ENCODE measurements at regions not wholly inside any gene's neighbourhood (a gene's known extent, or its start where the extent isn't known, plus 50 kb on each side); places are given as distances from the start of the nearest gene placed in this dataset.

DNA sequence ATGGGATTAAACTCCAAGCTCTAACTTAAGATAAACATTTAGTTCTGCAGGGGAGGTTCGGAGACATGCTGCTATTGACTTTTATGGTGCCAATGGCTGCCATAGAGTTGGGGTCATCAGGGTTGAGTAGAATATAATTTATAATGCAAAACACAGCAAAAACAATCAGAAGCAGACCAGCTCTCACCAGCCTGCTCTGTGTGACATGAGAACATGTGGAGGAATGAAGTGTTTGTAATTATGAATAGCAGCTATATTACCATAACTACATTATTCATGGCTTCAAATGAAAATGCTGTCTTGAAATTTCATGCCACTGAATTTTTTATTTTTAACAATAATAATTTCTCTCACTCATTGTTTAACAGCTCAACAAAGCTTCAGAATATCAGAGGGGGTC lies 645.6 kb upstream of the CDH8 start:
- peaks cover 7% of the 10 kb centered on the region for H3K9me3 ChIP-seq (ENCODE audit: control insufficient read depth, low read depth, low read length)
- H3K27me3 ChIP-seq (ENCODE audit: control insufficient read depth, insufficient read depth, low read length) = no peaks in the 10 kb centered on the region
- no peak overlapping the region for H3K27ac ChIP-seq (ENCODE audit: low read length)
- WGBS (ENCODE audit: insufficient coverage, low lambda C conversion rate) = no CpG with 5 or more reads among the region's 1 CpG
- H3K4me3 ChIP-seq (ENCODE audit: low read length) = no peak overlapping the region
- no peaks in the 10 kb centered on the region for H3K4me1 ChIP-seq (ENCODE audit: control insufficient read depth, insufficient read depth, low read length)
- no peak for DNase-seq
- no peaks in the 10 kb centered on the region for H3K36me3 ChIP-seq (ENCODE audit: control insufficient read depth, insufficient read depth, low read length)

DNA sequence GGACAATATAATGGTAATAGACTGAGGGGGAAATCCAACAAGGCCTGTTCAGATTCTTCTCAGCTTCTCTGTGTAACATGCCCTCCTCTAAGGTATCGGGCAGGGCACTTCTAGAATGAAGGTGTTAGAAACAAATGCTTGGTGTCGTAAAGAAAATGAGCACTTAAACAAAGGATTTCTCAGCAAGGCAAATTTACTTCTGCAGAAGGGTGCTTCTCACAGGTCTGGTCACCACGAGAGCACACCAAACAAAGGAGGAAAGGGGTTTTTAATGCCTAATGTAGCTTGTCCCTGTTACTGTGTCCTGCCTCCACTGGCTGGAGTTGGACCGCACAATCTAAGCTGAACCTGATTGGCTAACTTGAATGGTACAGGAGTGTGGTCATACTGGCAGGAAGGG lies 642.6 kb upstream of the CDH8 start:
- Histone ChIP-seq H3K27me3 (ENCODE audit: control insufficient read depth, insufficient read depth, low read length) (no peaks in the 10 kb centered on the region), H3K4me3 (ENCODE audit: low read length) (no peak overlapping the region), H3K9me3 (ENCODE audit: control insufficient read depth, low read depth, low read length) (peaks cover 2% of the 10 kb centered on the region), H3K27ac (ENCODE audit: low read length) (no peak overlapping the region), H3K4me1 (ENCODE audit: control insufficient read depth, insufficient read depth, low read length) (no peaks in the 10 kb centered on the region), H3K36me3 (ENCODE audit: control insufficient read depth, insufficient read depth, low read length) (no peaks in the 10 kb centered on the region)
- DNase-seq = no peak
- WGBS (ENCODE audit: insufficient coverage, low lambda C conversion rate) = no CpG with 5 or more reads among the region's 4 CpGs

DNA sequence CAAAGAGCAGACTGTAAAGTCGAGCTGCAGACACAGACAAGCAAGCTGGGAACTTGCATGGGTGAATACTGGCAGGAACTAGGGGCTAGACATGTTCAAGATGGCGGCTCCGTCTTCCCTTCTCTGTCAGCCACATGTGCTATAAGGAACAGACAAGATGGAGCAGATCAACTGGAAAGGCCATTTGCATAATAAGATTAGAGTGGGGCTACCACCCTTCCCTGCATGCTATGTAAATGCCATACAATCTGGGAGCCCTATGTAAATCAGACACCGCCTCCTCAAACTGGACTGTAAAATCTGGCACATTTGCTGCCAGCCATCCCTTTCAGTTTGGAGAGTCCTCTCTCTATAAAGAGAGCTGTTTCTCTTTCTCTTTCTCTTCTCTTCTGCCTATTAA lies 640.1 kb upstream of the CDH8 start:
- Histone ChIP-seq H3K27me3 (ENCODE audit: control insufficient read depth, insufficient read depth, low read length) (no peaks in the 10 kb centered on the region), H3K4me1 (ENCODE audit: control insufficient read depth, insufficient read depth, low read length) (no peaks in the 10 kb centered on the region), H3K36me3 (ENCODE audit: control insufficient read depth, insufficient read depth, low read length) (no peaks in the 10 kb centered on the region), H3K9me3 (ENCODE audit: control insufficient read depth, low read depth, low read length) (no peaks in the 10 kb centered on the region), H3K27ac (ENCODE audit: low read length) (no peak overlapping the region), H3K4me3 (ENCODE audit: low read length) (no peak overlapping the region)
- WGBS (ENCODE audit: insufficient coverage, low lambda C conversion rate) = no CpG with 5 or more reads among the region's 4 CpGs
- DNase-seq = no peak

GRCh38 chr16:62665269-62665668 lies 629.0 kb upstream of the CDH8 start:
- Histone ChIP-seq H3K27me3 (ENCODE audit: control insufficient read depth, insufficient read depth, low read length) (no peaks in the 10 kb centered on the region), H3K9me3 (ENCODE audit: control insufficient read depth, low read depth, low read length) (no peaks in the 10 kb centered on the region), H3K36me3 (ENCODE audit: control insufficient read depth, insufficient read depth, low read length) (no peaks in the 10 kb centered on the region), H3K27ac (ENCODE audit: low read length) (no peak overlapping the region), H3K4me3 (ENCODE audit: low read length) (no peak overlapping the region), H3K4me1 (ENCODE audit: control insufficient read depth, insufficient read depth, low read length) (no peaks in the 10 kb centered on the region)
- no peak for DNase-seq
- WGBS (ENCODE audit: insufficient coverage, low lambda C conversion rate) = no CpG with 5 or more reads among the region's 1 CpG

DNA sequence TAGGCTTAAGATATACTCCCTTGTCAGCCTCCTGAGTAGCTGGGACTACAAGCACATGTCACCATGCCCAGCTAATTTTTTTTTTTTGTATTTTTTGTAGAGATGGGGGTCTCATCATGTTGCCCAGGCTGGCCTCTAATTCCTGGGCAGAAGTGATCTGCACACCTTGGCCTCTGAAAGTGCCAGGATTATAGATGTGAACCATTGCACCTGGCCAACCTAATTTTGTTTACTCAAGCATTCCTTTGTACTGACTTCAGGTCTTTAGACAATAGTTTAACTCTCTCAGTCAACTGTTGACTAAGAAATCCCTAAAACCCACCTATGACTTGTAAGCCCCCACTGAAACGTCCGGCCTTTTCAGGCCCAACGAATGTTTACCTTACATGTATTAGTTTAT lies 628.3 kb upstream of the CDH8 start:
- Histone ChIP-seq H3K4me1 (ENCODE audit: control insufficient read depth, insufficient read depth, low read length) (no peaks in the 10 kb centered on the region), H3K4me3 (ENCODE audit: low read length) (no peak overlapping the region), H3K27me3 (ENCODE audit: control insufficient read depth, insufficient read depth, low read length) (no peaks in the 10 kb centered on the region), H3K36me3 (ENCODE audit: control insufficient read depth, insufficient read depth, low read length) (no peaks in the 10 kb centered on the region), H3K9me3 (ENCODE audit: control insufficient read depth, low read depth, low read length) (no peaks in the 10 kb centered on the region), H3K27ac (ENCODE audit: low read length) (no peak overlapping the region)
- no peak for DNase-seq
- WGBS (ENCODE audit: insufficient coverage, low lambda C conversion rate) = 50% methylated on average over 1 of the region's 3 CpGs

GRCh38 chr16:62661435-62661834 lies 625.2 kb upstream of the CDH8 start:
- Histone ChIP-seq H3K4me3 (ENCODE audit: low read length) (no peak overlapping the region), H3K27ac (ENCODE audit: low read length) (no peak overlapping the region), H3K4me1 (ENCODE audit: control insufficient read depth, insufficient read depth, low read length) (no peaks in the 10 kb centered on the region), H3K27me3 (ENCODE audit: control insufficient read depth, insufficient read depth, low read length) (no peaks in the 10 kb centered on the region), H3K36me3 (ENCODE audit: control insufficient read depth, insufficient read depth, low read length) (no peaks in the 10 kb centered on the region), H3K9me3 (ENCODE audit: control insufficient read depth, low read depth, low read length) (no peaks in the 10 kb centered on the region)
- no peak for DNase-seq

GRCh38 chr16:62657116-62657515 lies 620.9 kb upstream of the CDH8 start:
- no peak for DNase-seq
- Histone ChIP-seq H3K27me3 (ENCODE audit: control insufficient read depth, insufficient read depth, low read length) (no peaks in the 10 kb centered on the region), H3K4me1 (ENCODE audit: control insufficient read depth, insufficient read depth, low read length) (no peaks in the 10 kb centered on the region), H3K4me3 (ENCODE audit: low read length) (no peak overlapping the region), H3K36me3 (ENCODE audit: control insufficient read depth, insufficient read depth, low read length) (no peaks in the 10 kb centered on the region), H3K9me3 (ENCODE audit: control insufficient read depth, low read depth, low read length) (no peaks in the 10 kb centered on the region), H3K27ac (ENCODE audit: low read length) (no peak overlapping the region)

GRCh38 chr16:62652441-62653120 lies 616.3 kb upstream of the CDH8 start:
- Histone ChIP-seq H3K4me1 (ENCODE audit: control insufficient read depth, insufficient read depth, low read length) (no peaks in the 10 kb centered on the region), H3K27ac (ENCODE audit: low read length) (no peak overlapping the region), H3K36me3 (ENCODE audit: control insufficient read depth, insufficient read depth, low read length) (no peaks in the 10 kb centered on the region), H3K27me3 (ENCODE audit: control insufficient read depth, insufficient read depth, low read length) (no peaks in the 10 kb centered on the region), H3K9me3 (ENCODE audit: control insufficient read depth, low read depth, low read length) (no peaks in the 10 kb centered on the region), H3K4me3 (ENCODE audit: low read length) (no peak overlapping the region)
- DNase-seq = no peak
- WGBS (ENCODE audit: insufficient coverage, low lambda C conversion rate) = 20% methylated on average over 1 of the region's 3 CpGs

DNA sequence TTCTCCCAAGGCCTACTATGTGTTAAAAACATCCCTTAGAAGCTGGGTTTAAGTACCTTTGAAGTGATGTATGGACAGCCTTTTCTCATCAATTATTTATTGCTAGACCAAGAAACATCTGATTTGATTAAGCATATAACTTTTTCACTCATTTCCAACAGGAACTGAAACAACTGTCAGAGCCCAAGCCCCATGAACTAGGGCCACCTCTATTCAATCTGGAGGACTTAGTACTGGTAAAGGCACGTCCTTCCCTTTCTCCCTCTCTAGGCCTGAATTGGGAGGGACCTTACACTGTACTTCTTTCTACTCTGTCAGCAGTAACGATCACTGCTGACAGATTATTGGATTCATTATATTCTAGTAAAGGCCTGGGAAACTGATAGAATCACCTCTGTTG lies 612.0 kb upstream of the CDH8 start:
- Histone ChIP-seq H3K4me3 (ENCODE audit: low read length) (no peak overlapping the region), H3K36me3 (ENCODE audit: control insufficient read depth, insufficient read depth, low read length) (no peaks in the 10 kb centered on the region), H3K9me3 (ENCODE audit: control insufficient read depth, low read depth, low read length) (peaks cover 2% of the 10 kb centered on the region), H3K27me3 (ENCODE audit: control insufficient read depth, insufficient read depth, low read length) (no peaks in the 10 kb centered on the region), H3K27ac (ENCODE audit: low read length) (no peak overlapping the region), H3K4me1 (ENCODE audit: control insufficient read depth, insufficient read depth, low read length) (no peaks in the 10 kb centered on the region)
- no CpG with 5 or more reads among the region's 2 CpGs for WGBS (ENCODE audit: insufficient coverage, low lambda C conversion rate)
- DNase-seq = no peak

DNA sequence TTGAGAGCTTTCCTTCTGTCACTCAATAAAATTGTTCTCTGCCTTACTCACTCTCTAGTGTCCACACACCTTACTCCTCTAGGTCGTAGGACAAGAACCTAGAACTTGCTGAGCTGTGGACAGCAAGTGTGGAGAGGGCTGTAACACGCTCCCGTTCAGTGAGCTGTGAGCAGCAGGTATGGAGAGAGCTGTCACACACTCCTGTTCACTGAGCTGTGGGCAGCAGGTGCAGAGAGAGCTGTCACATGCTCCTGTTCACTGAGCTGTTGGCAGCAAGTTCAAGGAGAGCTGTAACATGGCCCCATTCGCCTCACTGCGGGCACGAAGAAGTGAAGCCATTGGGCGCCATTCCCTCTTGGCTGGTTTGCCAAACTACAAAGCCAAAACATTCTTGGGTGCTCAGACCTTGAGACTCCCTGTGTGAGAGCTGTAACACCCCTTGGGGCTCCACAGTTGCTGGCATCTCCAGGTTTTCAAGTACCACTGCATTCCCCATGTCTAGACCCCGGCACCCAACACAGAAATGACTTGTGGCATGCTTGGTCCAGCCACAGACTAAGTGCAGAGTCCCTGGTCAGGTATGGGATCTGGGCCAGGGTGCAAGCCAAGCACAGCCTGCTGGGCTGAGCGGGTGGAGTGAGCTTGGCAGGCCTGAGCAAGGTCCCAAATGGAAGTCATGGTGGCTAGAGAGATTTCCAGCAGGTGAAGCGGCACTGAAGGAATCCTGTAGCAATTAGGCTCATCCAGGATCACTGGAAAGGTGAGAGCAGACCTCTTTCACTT lies 608.0 kb upstream of the CDH8 start:
- Histone ChIP-seq H3K4me3 (ENCODE audit: low read length) (no peak overlapping the region), H3K36me3 (ENCODE audit: control insufficient read depth, insufficient read depth, low read length) (no peaks in the 10 kb centered on the region), H3K9me3 (ENCODE audit: control insufficient read depth, low read depth, low read length) (peaks cover 2% of the 10 kb centered on the region), H3K27me3 (ENCODE audit: control insufficient read depth, insufficient read depth, low read length) (no peaks in the 10 kb centered on the region), H3K4me1 (ENCODE audit: control insufficient read depth, insufficient read depth, low read length) (no peaks in the 10 kb centered on the region), H3K27ac (ENCODE audit: low read length) (no peak overlapping the region)
- no CpG with 5 or more reads among the region's 10 CpGs for WGBS (ENCODE audit: insufficient coverage, low lambda C conversion rate)
- DNase-seq = no peak

GRCh38 chr16:62642677-62643076 lies 606.4 kb upstream of the CDH8 start:
- no peak overlapping the region for H3K27ac ChIP-seq (ENCODE audit: low read length)
- peaks cover 2% of the 10 kb centered on the region for H3K9me3 ChIP-seq (ENCODE audit: control insufficient read depth, low read depth, low read length)
- WGBS (ENCODE audit: insufficient coverage, low lambda C conversion rate) = 78% methylated on average over 2 of the region's 2 CpGs
- no peaks in the 10 kb centered on the region for H3K27me3 ChIP-seq (ENCODE audit: control insufficient read depth, insufficient read depth, low read length)
- H3K36me3 ChIP-seq (ENCODE audit: control insufficient read depth, insufficient read depth, low read length) = no peaks in the 10 kb centered on the region
- no peak overlapping the region for H3K4me3 ChIP-seq (ENCODE audit: low read length)
- DNase-seq = no peak
- H3K4me1 ChIP-seq (ENCODE audit: control insufficient read depth, insufficient read depth, low read length) = no peaks in the 10 kb centered on the region
